DMS79 treated with DMSO at 0.1 percent for 48 hours (cell line): ENCODE measurements at regions not wholly inside any gene's neighbourhood (a gene's known extent, or its start where the extent isn't known, plus 50 kb on each side); places are given as distances from the start of the nearest gene placed in this dataset.

Experiments
- DNase-seq: peaks from one replicate; lab custom pipeline; 2025; lab: John Stamatoyannopoulos, UW

DNA sequence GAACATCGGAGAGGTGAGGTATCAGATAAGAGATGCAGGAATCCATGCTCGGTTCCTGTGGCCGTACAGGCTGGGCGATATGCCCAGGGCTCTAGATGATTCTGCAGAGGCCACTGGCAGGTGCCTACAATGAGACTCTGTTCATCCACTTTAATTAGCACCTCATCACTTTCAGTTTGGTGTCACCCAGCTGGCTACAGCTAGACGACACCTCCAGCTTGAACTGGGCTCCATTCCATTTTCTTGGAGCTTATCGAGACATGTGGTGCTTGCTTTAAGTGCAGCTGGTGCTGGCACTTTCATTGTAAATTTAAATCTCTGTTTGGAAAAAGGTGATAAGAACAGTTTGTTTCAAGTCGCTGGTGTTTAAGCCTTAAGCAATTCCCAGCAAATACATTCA, 322.5 kb upstream of the ADGRL2 start:
- peak; percentile 2 for DNase-seq

DNA sequence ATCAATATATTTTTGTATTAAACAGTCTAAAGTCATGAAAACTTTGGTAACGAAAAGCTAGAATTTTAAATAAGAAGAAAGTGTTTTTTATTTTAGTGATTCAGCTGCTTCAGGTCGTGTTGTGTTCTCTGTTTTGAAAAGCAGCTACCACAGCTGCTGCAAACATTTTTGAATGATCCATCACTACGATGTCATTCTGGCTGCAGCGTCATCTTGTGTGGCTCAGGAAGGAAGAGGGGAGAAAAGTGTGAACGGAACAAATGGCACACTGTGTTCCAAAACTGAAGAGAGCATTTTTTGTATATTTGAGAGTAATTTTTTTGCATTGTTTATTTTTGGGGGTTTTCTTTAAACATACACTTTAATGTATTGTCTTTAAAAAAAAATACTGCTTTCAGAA, 323.0 kb upstream of the ADGRL2 start:
- no peak for DNase-seq

- DNase-seq, result no peak
These were observed 328.3 kb upstream of the ADGRL2 start for GRCh38 chr1:81472387-81472786.

- no peak for DNase-seq
These were observed 329.5 kb upstream of the ADGRL2 start for GRCh38 chr1:81471255-81471654.

- no peak for DNase-seq
These were observed 330.5 kb upstream of the ADGRL2 start for GRCh38 chr1:81470275-81470674.

DNA sequence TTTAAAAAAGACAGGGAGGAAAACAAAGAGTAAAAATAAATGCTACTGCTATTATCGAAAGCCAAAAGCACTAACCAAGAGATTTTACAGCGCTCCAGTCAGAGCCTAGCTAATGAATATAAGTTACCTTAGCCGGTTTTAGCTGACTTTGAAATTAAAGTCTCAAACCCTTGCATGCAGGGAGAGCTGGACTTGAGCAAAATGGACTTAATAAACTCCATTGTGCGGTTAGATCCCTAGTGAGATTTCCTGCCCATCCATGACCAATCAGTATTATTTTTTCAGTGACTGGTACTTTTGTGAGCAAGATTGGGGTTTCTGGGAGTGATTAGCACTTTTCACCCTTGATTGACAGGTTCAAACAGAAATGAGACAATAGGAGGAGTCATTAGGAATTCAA, 333.4 kb upstream of the ADGRL2 start:
- no peak for DNase-seq

DNA sequence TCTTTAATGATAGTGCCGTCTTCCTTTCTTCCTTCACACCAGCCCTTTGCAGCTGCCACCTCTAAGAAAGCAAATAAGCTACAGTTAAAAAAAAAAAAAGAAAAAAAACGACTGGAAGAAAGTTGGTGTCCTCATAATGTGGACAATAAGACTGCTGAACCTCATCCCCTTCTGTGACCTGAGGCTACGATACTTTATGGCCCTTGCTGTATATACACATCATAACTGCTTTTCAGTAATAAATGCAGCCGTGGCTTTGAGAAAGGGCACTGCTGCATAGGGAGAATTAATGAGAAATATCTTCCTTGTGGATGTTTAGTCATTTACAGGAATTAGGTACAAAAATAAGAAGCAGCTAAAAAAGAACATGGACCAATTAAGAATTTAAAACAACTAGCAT, 333.8 kb upstream of the ADGRL2 start:
- no peak for DNase-seq

- no peak for DNase-seq
These were observed 336.5 kb upstream of the ADGRL2 start for GRCh38 chr1:81463936-81464837.

- no peak for DNase-seq
These were observed 341.7 kb upstream of the ADGRL2 start for GRCh38 chr1:81459043-81459442.

DNA sequence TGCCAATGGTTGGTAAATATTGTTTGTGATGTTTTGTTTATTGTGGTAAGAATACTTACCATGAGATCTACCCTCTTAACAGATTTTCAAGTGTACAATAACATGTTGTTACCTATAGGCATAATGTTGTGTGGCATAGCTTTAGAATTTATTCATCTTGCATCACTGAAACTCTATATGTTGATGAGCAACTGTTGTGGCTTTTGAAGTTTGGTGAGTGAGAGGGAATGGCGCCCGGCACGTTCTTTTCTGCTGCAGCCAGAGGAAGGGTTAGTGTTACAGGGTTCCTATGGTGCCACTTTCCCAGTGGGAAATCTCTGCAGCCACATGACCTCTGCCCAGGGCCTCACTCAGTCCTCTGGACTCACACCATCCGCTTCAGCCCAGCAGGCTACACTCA, 342.5 kb upstream of the ADGRL2 start:
- no peak for DNase-seq

DNA sequence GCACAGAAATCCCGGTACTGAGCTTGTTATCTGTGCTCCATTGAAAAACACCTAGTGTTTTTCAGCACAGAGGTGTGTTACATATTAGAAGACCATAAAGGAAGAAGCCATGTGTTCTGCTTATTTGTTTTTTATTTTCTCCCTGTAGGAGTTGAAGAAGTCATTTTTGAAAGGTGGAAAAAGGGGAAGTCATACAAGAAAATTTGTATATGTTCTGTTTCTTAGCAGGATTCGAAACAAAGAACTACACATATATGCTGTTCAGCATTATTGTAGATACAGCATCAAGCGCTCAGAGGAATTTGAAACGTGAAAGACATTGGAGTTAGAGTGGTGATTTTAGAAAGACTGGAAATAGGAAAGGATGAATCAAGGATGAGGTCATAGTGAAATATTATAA, 345.3 kb upstream of the ADGRL2 start:
- DNase-seq, result no peak

DNA sequence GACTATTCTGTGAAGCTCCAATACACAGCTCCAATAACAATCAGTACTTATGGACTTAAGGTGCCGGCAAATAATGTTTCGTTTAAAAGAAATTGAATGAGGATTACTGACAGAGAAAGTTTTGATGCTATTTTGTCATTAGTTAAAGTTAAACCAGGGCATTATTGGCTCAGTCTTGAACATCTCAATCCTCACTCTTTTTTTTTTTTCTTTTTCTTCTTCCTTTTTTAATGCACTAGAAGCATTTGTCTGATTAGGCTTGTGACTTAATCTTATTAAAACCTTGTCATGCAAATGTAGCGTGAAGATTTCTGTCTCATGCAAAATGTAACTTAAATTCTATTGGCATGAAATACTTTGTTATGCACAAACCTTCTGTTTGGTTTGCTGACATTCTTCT, 346.8 kb upstream of the ADGRL2 start:
- DNase-seq, result no peak

DNA sequence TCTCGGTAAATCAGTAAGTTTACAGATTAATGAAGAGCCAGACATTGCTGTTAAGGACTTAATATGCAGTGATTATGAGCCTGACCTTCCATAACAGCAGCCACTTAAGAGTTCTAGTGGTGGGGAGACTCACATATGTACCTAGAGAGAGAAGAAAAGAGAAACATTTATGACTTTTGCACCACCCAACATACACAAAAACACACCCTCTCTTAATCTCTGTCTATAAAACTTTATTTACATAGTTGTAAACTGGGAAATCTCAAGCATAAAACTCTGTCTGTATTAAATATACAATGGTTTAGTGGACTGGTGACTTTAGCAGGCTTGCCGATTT, 347.4 kb upstream of the ADGRL2 start:
- no peak for DNase-seq

DNA sequence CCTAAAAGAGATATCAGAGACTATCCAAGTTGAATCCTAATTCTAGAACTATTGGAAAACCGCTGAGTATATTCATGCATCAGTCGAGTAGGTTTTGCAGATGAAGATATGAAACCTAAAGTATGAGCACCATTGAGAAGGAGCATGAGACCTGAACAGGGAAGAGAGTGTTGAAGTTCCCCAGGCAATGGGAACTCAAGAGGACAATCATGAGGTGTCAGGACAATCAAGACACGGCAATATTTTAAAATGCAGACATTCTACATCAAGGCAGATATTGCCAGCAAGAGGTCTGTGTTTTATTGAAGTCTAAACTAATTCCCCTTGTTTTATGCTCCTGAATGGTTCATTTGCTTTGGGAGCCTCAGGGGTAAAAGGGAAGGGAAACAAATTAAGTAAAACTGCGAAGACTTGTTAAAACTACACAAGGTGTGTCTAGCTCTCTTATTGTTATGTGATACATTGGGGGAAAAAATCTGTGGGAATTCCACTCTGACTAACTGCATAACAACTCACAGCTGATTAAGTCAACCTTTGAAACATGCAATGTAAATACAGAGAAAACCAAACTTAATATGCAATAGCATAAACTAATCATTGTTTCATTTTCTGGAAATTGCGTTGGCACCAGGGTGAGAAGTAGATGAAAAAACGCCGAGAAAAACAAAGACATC, 347.9 kb upstream of the ADGRL2 start:
- DNase-seq, result no peak

GRCh38 chr1:81449786-81450185, 350.9 kb upstream of the ADGRL2 start:
- DNase-seq, result no peak

DNA sequence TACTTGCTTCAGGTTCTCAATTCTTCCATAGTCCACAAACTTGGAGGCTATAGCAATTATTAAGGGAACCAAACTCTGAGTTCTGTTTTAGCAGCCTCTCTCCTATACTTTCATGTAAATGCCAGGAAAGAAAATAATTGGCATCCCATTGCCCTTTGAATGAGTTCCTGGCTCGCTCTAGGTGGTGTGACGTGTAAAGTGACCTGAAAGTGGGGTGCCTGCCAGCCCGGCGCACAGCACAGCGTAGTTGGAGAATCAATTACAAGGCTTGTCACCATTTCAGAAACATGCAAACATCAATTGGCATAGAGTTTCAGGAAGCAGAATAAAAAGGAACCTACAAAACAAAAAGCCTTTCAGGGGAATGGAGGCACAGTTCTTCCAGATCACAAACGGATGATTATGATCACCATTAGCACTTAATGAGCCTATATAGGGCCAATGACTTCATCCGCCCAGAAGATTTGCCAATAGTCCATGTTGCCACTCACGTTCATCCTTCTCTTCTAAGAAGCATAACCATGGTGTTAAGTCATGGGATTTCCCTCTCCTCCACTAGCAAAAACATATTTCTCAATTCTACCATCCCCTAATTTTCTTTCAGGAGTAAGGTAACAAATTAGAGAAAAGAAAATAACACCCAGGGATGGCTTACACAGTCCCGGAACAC, 354.6 kb upstream of the ADGRL2 start:
- DNase-seq, result no peak

DNA sequence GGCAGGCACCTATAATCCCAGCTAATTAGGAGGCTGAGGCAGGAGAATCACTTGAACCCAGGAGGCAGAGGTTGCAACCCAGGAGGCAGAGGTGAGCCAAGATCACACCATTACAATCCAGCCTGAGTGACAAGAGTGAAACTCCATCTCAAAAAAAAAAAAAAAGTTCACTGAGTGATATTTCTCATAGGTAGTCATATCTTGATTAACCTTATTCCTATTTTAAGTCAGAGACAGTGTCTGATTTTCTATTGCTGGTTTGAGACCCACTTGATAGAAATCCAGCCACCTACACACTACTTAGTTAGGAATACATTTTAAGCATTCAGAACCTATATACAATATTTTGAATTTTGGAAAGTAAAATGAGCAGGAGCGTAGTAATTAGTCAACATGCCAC, 357.4 kb upstream of the ADGRL2 start:
- DNase-seq, result no peak

DNA sequence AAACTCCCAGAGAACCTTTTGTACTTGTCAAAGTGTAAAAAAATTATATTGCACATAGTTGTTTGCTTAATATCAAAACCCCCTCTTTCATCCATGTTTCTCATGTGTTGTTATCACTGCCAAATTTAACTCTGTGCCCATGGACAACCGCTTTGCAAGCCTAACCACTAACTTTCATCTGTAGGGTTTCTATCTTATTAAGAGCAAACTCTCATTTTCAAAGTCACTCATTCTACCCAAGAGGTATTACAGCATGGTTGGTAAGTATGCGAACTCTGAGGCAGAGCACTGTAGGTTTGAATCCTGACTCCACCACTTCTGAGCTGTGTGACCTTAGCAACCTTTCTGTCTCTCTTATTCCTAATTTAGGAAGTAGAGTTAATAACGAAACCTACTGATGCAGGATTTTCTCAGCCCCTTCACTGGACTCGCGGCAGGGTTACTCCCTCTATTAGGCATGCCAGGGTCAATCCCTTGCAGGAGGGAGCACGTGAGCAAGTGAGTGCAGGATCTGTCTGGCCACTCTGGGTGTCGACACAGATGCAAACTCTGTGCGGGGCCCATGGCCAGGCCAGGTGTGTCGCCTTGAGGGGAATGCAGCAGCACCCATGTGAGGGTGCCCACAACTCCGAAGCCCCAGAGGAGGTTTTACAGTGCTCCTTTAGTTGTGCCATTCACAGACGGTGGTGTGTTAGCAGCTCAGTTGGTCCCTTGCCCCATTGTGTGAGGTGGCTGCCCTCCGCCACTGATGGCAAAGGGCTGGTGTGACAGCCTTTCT, 361.5 kb upstream of the ADGRL2 start:
- DNase-seq, result no peak

DNA sequence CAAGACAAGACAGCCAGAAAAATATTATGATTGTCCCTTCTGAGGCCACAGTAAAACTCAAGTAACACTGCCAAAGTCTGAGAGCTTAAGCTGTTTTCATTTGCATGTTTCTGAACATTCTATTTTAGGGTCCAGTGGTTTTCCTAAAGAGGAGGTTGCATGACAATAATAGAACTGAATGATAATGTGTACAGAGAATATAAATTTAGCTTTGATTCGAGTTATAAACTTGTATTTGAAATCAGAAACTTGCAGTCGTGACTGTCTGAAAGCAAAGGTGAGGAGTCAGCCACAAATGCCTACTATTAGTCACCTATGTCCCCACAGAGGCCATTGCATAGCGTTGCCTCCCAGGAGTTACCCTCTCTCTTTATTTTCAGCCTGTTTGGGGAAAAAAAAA, 363.1 kb upstream of the ADGRL2 start:
- DNase-seq, result no peak

DNA sequence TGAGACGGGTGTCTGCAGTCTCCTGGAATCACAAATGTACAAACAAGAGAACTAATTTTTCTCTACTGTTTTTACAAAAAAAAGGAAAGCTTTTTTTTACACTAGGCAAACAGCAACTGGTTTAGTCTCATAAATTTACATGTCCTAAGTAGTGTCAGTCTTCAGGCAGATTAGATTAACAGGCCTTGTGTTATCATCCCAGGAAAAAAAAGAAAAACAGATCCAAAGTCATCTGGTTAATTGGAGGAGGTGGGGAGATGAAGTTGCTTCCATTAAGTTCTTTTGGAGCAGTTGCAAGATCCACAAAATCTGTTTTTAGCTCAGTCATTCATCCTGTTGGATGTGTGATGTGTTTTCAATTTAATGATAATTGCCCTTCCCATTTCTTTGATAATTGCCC, 363.5 kb upstream of the ADGRL2 start:
- DNase-seq, result no peak

- no peak for DNase-seq
These were observed 365.6 kb upstream of the ADGRL2 start for GRCh38 chr1:81435175-81435574.

- no peak for DNase-seq
These were observed 367.1 kb upstream of the ADGRL2 start for GRCh38 chr1:81433676-81434075.
